Loucy (cell line): ENCODE measurements at regions not wholly inside any gene's neighbourhood (a gene's known extent, or its start where the extent isn't known, plus 50 kb on each side); places are given as distances from the start of the nearest gene placed in this dataset.

ENCODE experiments used
- CTCF ChIP-seq: fragments of 200-600 bp; sonication (generic); conservative IDR thresholded peaks from 2 replicates; pipeline ENCODE4 v1.5.1; 2014; ENCODE audit warnings: mild to moderate bottlenecking, antibody characterized with exemption, low read length
- EZH2phosphoT487 ChIP-seq: fragments of 200-600 bp; IDR thresholded peaks from 2 replicates; pipeline ENCODE4 v1.6.1; 2018; ENCODE audit warnings: antibody characterized with exemption, mild to moderate bottlenecking, moderate library complexity, borderline replicate concordance

- TF ChIP-seq CTCF, result no peak
- TF ChIP-seq EZH2phosphoT487, result no peak
These were observed 55.0 kb upstream of the HLA-A start for GRCh38 chr6:29887330-29887818.
